ENCODE measurements at regions not wholly inside any gene's neighbourhood (a gene's known extent, or its start where the extent isn't known, plus 50 kb on each side); places are given as distances from the start of the nearest gene placed in this dataset.
"Not testable (repeated sequence)": the region's sequence is repeated elsewhere in the genome, so short reads cannot be mapped to it uniquely, and the experiment has no call there.

- no peak for DNase-seq
These were observed 146.4 kb upstream of the TNP1 start for GRCh38 chr2:217006217-217006616.

- DNase-seq, result no peak
These were observed 144.8 kb upstream of the TNP1 start for GRCh38 chr2:217004656-217005055.

- DNase-seq, result no peak
These were observed 141.9 kb upstream of the TNP1 start for GRCh38 chr2:217001740-217002139.

GRCh38 chr2:217000406-217000805 lies 140.5 kb upstream of the TNP1 start:
- DNase-seq, result no peak

GRCh38 chr2:216996279-216996845 lies 136.5 kb upstream of the TNP1 start:
- no peak for DNase-seq

- no peak for DNase-seq
These were observed 134.5 kb upstream of the TNP1 start for GRCh38 chr2:216994353-216994854.

- no peak for DNase-seq
These were observed 132.3 kb upstream of the TNP1 start for GRCh38 chr2:216992056-216992675.

- DNase-seq, result no peak
These were observed 131.7 kb upstream of the TNP1 start for GRCh38 chr2:216991563-216991962.

- no peak for DNase-seq
These were observed 129.7 kb upstream of the TNP1 start for GRCh38 chr2:216989340-216990129.

- no peak for DNase-seq
These were observed 127.5 kb upstream of the TNP1 start for GRCh38 chr2:216987252-216987821.

- DNase-seq, result no peak
These were observed 125.8 kb upstream of the TNP1 start for GRCh38 chr2:216985658-216986141.

- no peak for DNase-seq
These were observed 125.1 kb upstream of the TNP1 start for GRCh38 chr2:216984937-216985336.

GRCh38 chr2:216981951-216982350 lies 122.1 kb upstream of the TNP1 start:
- DNase-seq, result not testable (repeated sequence)

GRCh38 chr2:216980510-216980909 lies 120.6 kb upstream of the TNP1 start:
- DNase-seq, result not testable (repeated sequence)

GRCh38 chr2:216974321-216975302 lies 114.7 kb upstream of the TNP1 start:
- no peak for DNase-seq

- DNase-seq, result no peak
These were observed 111.7 kb upstream of the TNP1 start for GRCh38 chr2:216971593-216971992.

GRCh38 chr2:216970359-216970915 lies 110.6 kb upstream of the TNP1 start:
- no peak for DNase-seq

- DNase-seq, result no peak
These were observed 108.0 kb upstream of the TNP1 start for GRCh38 chr2:216967889-216968288.

- DNase-seq, result no peak
These were observed 100.9 kb upstream of the TNP1 start for GRCh38 chr2:216960671-216961268.

- no peak for DNase-seq
These were observed 99.6 kb upstream of the TNP1 start for GRCh38 chr2:216959433-216959832.

- DNase-seq, result no peak
These were observed 97.1 kb upstream of the TNP1 start for GRCh38 chr2:216956820-216957493.

Data from CD4-positive, alpha-beta T cell treated with Interleukin-10 for 1 hour (primary cell).